ENCODE measurements at regions not wholly inside any gene's neighbourhood (a gene's known extent, or its start where the extent isn't known, plus 50 kb on each side); places are given as distances from the start of the nearest gene placed in this dataset.

GRCh38 chr4:154081391-154081790, 292.5 kb upstream of the SFRP2 start:
- TF ChIP-seq, protein P1, sequence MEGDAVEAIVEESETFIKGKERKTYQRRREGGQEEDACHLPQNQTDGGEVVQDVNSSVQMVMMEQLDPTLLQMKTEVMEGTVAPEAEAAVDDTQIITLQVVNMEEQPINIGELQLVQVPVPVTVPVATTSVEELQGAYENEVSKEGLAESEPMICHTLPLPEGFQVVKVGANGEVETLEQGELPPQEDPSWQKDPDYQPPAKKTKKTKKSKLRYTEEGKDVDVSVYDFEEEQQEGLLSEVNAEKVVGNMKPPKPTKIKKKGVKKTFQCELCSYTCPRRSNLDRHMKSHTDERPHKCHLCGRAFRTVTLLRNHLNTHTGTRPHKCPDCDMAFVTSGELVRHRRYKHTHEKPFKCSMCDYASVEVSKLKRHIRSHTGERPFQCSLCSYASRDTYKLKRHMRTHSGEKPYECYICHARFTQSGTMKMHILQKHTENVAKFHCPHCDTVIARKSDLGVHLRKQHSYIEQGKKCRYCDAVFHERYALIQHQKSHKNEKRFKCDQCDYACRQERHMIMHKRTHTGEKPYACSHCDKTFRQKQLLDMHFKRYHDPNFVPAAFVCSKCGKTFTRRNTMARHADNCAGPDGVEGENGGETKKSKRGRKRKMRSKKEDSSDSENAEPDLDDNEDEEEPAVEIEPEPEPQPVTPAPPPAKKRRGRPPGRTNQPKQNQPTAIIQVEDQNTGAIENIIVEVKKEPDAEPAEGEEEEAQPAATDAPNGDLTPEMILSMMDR (IDR thresholded peaks at IDR 0.05), result no peak
- no peak for TF ChIP-seq POLR2A (IDR thresholded peaks at IDR 0.05)
